BJ (cell line): ENCODE measurements at regions not wholly inside any gene's neighbourhood (a gene's known extent, or its start where the extent isn't known, plus 50 kb on each side); places are given as distances from the start of the nearest gene placed in this dataset.

ENCODE experiments used
- CTCF ChIA-PET: fragments of 350-600 bp; formaldehyde crosslinking; extraction: SDS; loops from one replicate; lab custom pipeline; 2021; ENCODE audit warnings: antibody characterized with exemption, inconsistent platforms; lab: Yijun Ruan, JAX
- POLR2A ChIA-PET: fragments of 300-600 bp; sonication (Branson Sonifier 250); formaldehyde crosslinking; extraction: SDS; loops from one replicate; lab custom pipeline; 2021; ENCODE audit warnings: antibody characterized with exemption; lab: Charles Lee
- DNase-seq: peaks from one replicate; pipeline ENCODE4 v3.0.0-alpha.2; 2011; ENCODE audit warnings: low read depth
- H3K27me3 ChIP-seq: 2 replicates; pipeline ENCODE4 v1.6.0; 2011; ENCODE audit warnings: low read length; ENCODE audit not compliant: control insufficient read depth, insufficient read depth
- H3K36me3 ChIP-seq: 2 replicates; pipeline ENCODE4 v1.5.1; 2011; ENCODE audit warnings: low read length; ENCODE audit not compliant: control insufficient read depth, insufficient read depth
- H3K4me3 ChIP-seq: 2 replicates; pipeline ENCODE4 v1.5.1; 2011; ENCODE audit warnings: low read depth, mild to moderate bottlenecking, control low read depth, low read length
- TF ChIP-seq, protein P1 (sequence below): IDR thresholded peaks from 2 replicates; pipeline ENCODE4 v1.5.1; 2011; ENCODE audit warnings: low read depth, mild to moderate bottlenecking, control low read depth, inconsistent platforms, low read length, moderate library complexity; ENCODE audit not compliant: insufficient read depth

DNA sequence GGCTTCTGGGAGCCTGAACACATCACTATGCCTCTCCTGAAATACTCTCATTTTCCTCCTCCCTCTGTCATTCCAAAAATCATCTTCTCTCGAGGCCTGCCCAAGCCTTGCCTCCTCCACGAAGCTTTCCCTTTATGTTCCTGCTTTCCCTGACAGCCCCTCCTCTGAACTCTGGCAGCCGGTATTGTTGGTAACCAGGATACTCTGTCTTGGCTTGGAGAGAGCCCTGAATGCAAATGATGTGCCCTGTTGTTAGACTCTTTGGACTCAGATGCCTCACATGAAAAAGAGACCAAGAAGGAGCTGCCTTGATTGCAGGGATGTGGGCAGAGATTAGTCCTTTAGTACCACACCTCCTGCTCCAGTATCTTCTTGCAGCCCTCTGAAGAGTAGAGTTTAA is 138.5 kb upstream of the DLX2 start:
- no peak for DNase-seq
- ChIA-PET CTCF (interaction anchor here (1.1 to 1.7 kb wide), 2 partner anchors 8 to 10 kb away, joined by 3 to 6 read pairs; no protein-coding TSS in a partner anchor), POLR2A (no interaction called here)
- no peaks in the 10 kb centered on the region for H3K36me3 ChIP-seq
- H3K4me3 ChIP-seq = no peak overlapping the region
- TF ChIP-seq, protein P1, sequence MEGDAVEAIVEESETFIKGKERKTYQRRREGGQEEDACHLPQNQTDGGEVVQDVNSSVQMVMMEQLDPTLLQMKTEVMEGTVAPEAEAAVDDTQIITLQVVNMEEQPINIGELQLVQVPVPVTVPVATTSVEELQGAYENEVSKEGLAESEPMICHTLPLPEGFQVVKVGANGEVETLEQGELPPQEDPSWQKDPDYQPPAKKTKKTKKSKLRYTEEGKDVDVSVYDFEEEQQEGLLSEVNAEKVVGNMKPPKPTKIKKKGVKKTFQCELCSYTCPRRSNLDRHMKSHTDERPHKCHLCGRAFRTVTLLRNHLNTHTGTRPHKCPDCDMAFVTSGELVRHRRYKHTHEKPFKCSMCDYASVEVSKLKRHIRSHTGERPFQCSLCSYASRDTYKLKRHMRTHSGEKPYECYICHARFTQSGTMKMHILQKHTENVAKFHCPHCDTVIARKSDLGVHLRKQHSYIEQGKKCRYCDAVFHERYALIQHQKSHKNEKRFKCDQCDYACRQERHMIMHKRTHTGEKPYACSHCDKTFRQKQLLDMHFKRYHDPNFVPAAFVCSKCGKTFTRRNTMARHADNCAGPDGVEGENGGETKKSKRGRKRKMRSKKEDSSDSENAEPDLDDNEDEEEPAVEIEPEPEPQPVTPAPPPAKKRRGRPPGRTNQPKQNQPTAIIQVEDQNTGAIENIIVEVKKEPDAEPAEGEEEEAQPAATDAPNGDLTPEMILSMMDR = no peak
- H3K27me3 ChIP-seq = no peaks in the 10 kb centered on the region

DNA sequence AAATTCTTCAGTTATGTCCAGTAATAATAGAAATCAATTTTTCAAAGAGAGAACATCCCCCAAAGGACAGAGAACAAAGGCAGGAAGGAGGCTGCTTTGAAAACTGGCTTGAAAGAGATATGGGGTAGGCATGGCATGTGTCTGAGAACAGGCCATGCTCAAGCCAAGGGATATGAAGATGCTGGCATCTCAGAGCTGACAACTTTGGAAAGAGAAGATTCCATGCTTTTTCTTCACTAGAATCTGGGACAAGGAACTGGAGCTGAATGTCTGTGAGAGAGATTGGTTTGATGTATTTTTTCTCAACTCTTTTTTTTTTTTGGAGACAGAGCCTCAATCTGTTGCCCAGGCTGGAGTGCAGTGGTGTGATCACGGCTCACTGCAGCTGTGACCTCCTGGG is 139.8 kb upstream of the DLX2 start:
- DNase-seq = no peak
- Histone ChIP-seq H3K4me3 (no peak overlapping the region), H3K27me3 (no peaks in the 10 kb centered on the region), H3K36me3 (no peaks in the 10 kb centered on the region)
- ChIA-PET CTCF (no interaction called here), POLR2A (no interaction called here)
- TF ChIP-seq, protein P1 = no peak

DNA sequence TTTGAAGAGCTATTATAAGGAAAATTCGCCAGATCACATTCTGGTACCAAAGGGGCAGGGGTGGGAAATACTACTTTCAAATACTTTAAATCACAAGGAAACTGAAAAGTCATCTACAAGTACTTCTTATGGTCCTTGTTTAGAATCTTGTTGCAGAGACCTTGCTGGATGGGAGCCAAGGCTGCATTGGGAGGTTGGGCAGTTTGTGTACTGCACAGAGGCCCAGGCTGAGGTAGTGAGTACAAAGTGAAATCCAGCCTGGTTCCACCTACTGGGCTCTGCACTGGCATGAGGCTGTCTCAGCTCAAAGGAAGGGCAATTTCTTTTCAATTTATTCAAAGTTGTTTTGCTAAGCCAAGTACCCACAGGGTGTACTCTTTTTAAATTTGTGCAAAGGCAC is 140.3 kb upstream of the DLX2 start:
- Histone ChIP-seq H3K36me3 (no peaks in the 10 kb centered on the region), H3K27me3 (no peaks in the 10 kb centered on the region), H3K4me3 (no peak overlapping the region)
- DNase-seq = no peak
- CTCF ChIA-PET = no interaction called here
- POLR2A ChIA-PET = no interaction called here
- TF ChIP-seq, protein P1 = no peak

DNA sequence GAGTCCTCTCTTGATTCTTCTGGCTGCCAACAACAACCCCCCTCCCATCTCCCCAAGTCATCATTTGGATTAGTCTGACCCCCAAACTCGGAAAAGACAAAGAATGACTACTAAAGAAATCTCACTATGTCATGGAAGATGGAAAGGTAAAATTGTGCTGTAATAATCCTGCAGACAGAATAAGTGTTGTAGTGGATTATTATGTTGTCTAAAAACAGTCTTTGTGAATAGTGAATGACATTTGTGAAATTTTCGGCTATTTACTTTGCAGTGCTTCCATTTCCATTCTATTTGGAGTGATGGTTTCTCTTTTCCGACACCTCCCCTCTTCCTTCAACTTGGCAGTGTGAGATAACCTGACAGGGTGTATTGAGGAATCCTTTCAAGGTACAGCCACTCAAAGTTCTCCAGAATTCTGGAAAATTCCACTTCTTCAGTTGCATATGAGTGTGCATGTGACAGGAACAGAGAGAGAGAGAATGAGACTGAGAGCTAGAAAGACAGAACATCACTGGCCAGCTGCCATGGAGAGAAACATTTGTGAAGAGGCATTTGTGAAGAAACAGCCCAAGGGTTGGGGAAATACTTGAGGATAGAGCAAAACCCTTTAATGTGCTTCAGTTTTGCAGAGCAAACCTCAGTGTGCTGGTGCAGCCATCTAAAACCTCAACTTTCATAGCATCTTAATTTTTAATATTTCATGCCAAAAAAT is 141.9 kb upstream of the DLX2 start:
- ChIA-PET POLR2A (interaction anchor here (0.6 kb wide), 1 partner anchor 13 kb away, joined by 5 read pairs; no protein-coding TSS in a partner anchor), CTCF (no interaction called here)
- Histone ChIP-seq H3K27me3 (no peaks in the 10 kb centered on the region), H3K4me3 (no peak overlapping the region), H3K36me3 (no peaks in the 10 kb centered on the region)
- TF ChIP-seq, protein P1 = no peak
- no peak for DNase-seq

DNA sequence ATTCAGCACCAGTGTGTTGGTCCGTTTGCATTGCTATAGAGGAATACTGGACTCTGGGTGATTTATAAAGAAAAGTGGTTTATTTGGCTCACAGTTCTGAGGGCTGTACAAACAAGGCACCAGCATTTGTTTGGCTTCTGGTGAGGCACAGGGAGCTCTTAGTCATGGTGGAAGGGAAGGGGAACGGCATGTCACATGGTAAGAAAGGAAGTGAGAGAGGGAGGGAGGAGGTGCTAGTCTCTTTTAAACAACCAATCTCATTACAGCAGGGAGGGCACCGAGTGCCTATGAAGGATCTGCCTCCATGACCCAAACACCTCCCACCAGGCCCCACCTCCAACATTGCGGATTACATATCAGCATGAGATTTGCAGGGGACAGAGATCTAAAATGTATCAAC is 143.9 kb upstream of the DLX2 start:
- no peak for DNase-seq
- CTCF ChIA-PET = no interaction called here

More for the DNA sequence above, 143.9 kb upstream of the DLX2 start:
- Histone ChIP-seq H3K36me3 (no peaks in the 10 kb centered on the region), H3K4me3 (no peak overlapping the region), H3K27me3 (no peaks in the 10 kb centered on the region)
- POLR2A ChIA-PET = no interaction called here
- TF ChIP-seq, protein P1 = no peak
